ENCODE measurements at regions not wholly inside any gene's neighbourhood (a gene's known extent, or its start where the extent isn't known, plus 50 kb on each side); places are given as distances from the start of the nearest gene placed in this dataset.
A peak's percentile ranks its signal among the peaks of the same experiment; 100 is the strongest.
"Not testable (repeated sequence)": the region's sequence is repeated elsewhere in the genome, so short reads cannot be mapped to it uniquely, and the experiment has no call there.

DNA sequence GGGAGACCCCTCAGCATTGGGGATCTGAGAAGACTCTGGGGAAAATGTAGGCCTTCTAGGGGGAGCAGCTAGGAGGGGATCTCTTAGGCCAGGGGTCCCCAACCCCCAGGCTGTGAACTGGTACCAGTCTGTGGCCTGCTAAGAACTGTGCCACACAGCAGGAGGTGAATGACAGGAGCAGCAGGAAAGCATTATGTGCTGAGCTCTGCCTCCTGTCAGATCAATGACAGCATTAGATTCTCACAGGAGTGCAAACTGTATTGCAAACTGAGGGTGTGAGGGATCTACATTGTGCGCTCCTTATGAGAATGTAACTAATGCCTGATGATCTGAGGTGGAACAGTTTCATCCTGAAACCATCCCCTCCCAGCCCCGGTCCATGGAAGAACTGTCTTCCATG lies 127.3 kb downstream of the SCG2 start:
- no peak for DNase-seq
- in situ Hi-C loops (cut with HindIII; ENCODE audit: low pct_ligation_motif_present, low pct_unique_long_range_greater_than_20kb, low sequenced_read_pairs) = no loop called here

- in situ Hi-C loops (cut with HindIII; ENCODE audit: low pct_ligation_motif_present, low pct_unique_long_range_greater_than_20kb, low sequenced_read_pairs) = no loop called here
- DNase-seq = no peak
These were observed 126.3 kb downstream of the SCG2 start for GRCh38 chr2:223475901-223476300.

GRCh38 chr2:223477318-223477717 lies 124.8 kb downstream of the SCG2 start:
- in situ Hi-C loops (cut with HindIII; ENCODE audit: low pct_ligation_motif_present, low pct_unique_long_range_greater_than_20kb, low sequenced_read_pairs) = no loop called here
- no peak for DNase-seq

- DNase-seq = no peak
- in situ Hi-C loops (cut with HindIII; ENCODE audit: low pct_ligation_motif_present, low pct_unique_long_range_greater_than_20kb, low sequenced_read_pairs) = no loop called here
These were observed 120.7 kb downstream of the SCG2 start for GRCh38 chr2:223481486-223481885.

GRCh38 chr2:223486751-223487150 lies 115.4 kb downstream of the SCG2 start:
- in situ Hi-C loops (cut with HindIII; ENCODE audit: low pct_ligation_motif_present, low pct_unique_long_range_greater_than_20kb, low sequenced_read_pairs) = no loop called here
- peak; percentile 11 for DNase-seq

- in situ Hi-C loops (cut with HindIII; ENCODE audit: low pct_ligation_motif_present, low pct_unique_long_range_greater_than_20kb, low sequenced_read_pairs) = no loop called here
- DNase-seq = no peak
These were observed 114.8 kb downstream of the SCG2 start for GRCh38 chr2:223487214-223487846.

DNA sequence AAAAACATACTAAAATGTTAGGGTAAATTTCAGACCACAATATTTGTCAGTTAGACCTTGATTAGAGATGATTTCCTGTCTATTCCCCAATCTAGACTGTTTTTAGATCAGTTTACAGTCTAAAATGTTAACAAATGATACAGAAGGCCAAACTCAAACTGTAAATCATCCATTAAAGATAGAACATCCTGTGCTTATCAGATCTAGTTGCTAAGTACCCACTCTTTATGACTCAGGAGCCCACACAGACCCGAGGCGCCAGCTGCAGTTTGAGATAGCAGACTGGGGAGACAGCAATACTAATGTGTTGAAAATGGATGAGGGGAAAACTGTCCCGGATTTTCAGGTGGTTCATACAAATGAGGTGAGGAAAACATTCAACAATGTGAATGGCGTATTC lies 113.3 kb downstream of the SCG2 start:
- peak; percentile 41 for DNase-seq
- in situ Hi-C loops (cut with HindIII; ENCODE audit: low pct_ligation_motif_present, low pct_unique_long_range_greater_than_20kb, low sequenced_read_pairs) = no loop called here

DNA sequence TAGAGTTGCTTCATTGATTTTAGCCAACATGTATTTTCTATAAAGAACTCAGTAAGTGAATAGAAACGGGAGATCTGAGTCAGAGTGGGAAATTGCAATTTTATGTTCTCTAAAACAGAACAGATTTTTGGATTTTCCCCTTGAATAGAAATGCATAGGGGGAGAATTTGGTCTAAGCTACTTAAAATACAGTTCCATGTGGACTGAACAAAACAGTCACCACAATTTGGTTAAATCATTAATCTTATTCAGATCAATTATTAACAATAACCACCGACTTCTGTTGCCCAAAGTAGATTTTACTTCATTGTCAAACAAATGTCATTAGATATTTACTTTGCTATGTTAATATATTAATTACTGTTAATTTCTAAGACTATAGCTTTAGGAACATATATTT lies 107.7 kb downstream of the SCG2 start:
- in situ Hi-C loops (cut with HindIII; ENCODE audit: low pct_ligation_motif_present, low pct_unique_long_range_greater_than_20kb, low sequenced_read_pairs) = no loop called here
- peak; percentile 71 for DNase-seq

- no peak for DNase-seq
- in situ Hi-C loops (cut with HindIII; ENCODE audit: low pct_ligation_motif_present, low pct_unique_long_range_greater_than_20kb, low sequenced_read_pairs) = no loop called here
These were observed 107.2 kb downstream of the SCG2 start for GRCh38 chr2:223494942-223495341.

DNA sequence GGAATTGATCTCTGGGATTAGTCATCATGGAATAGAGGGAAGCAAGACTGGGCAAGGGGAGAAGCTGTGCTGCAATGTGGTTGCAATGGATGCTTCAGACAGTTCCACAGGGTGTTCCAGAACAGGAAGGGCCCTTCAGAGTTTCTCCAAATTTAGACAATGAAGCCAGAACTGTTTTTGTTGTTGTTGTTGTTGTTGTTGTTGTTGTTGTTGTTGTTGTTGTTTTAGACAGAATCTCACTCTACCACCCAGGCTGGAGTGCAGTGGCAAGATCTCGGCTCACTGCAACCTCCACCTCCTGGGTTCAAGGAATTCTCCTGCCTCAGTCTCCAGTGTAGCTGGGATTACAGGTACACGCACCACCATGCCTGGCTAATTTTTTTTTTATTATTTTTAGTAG lies 105.3 kb downstream of the SCG2 start:
- DNase-seq; in situ Hi-C loops (cut with HindIII; ENCODE audit: low pct_ligation_motif_present, low pct_unique_long_range_greater_than_20kb, low sequenced_read_pairs): not testable (repeated sequence)

- in situ Hi-C loops (cut with HindIII; ENCODE audit: low pct_ligation_motif_present, low pct_unique_long_range_greater_than_20kb, low sequenced_read_pairs) = no loop called here
- no peak for DNase-seq
These were observed 101.5 kb downstream of the SCG2 start for GRCh38 chr2:223500709-223501108.

DNA sequence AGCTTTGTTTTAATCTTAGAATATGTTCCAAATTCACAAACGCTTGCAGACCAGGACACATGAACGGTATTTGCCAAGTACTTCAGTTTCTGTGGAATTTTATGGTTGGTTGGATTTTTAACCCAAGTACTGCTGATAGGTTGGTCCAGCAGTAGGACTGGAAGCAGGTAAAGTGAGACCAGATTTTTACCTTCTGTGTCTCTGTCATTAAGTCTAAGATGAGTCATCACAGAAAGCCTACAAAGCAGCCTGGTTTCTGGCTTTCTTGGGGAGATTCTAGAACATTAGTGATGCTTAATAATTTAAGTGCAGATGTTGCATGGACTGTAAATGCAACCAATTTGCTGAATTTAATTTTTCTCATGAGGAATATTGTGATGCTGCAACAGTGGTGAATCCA lies 100.5 kb downstream of the SCG2 start:
- peak; percentile 68 for DNase-seq

GRCh38 chr2:223503746-223504145 lies 98.4 kb downstream of the SCG2 start:
- in situ Hi-C loops (cut with HindIII; ENCODE audit: low pct_ligation_motif_present, low pct_unique_long_range_greater_than_20kb, low sequenced_read_pairs) = no loop called here
- DNase-seq = no peak

More for the DNA sequence above, 100.5 kb downstream of the SCG2 start:
- in situ Hi-C loops (cut with HindIII; ENCODE audit: low pct_ligation_motif_present, low pct_unique_long_range_greater_than_20kb, low sequenced_read_pairs) = no loop called here

GRCh38 chr2:223508372-223508771 lies 93.8 kb downstream of the SCG2 start:
- in situ Hi-C loops (cut with HindIII; ENCODE audit: low pct_ligation_motif_present, low pct_unique_long_range_greater_than_20kb, low sequenced_read_pairs) = no loop called here
- DNase-seq = no peak

- DNase-seq = no peak
- in situ Hi-C loops (cut with HindIII; ENCODE audit: low pct_ligation_motif_present, low pct_unique_long_range_greater_than_20kb, low sequenced_read_pairs) = no loop called here
These were observed 91.4 kb downstream of the SCG2 start for GRCh38 chr2:223510713-223511112.

DNA sequence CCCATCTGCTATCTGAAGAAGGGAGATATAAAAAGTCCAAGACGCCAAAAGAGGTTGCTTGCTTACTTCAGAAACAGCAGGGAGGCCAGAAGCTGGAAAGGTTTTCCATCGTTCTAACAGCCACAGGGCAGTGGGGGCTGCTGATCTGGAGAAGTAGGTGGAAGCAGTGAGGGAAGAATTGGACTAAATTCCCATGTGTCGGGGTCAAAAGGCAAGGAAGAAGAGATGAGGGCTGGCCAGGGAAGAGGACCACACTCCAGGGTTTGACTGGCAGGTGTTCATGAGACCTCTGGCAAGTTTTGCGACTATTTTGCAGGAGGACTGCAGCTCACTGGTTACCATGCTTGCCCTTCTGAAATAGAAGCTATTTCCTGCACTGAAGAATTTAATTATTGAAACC lies 91.0 kb downstream of the SCG2 start:
- DNase-seq = no peak
- in situ Hi-C loops (cut with HindIII; ENCODE audit: low pct_ligation_motif_present, low pct_unique_long_range_greater_than_20kb, low sequenced_read_pairs) = no loop called here

DNA sequence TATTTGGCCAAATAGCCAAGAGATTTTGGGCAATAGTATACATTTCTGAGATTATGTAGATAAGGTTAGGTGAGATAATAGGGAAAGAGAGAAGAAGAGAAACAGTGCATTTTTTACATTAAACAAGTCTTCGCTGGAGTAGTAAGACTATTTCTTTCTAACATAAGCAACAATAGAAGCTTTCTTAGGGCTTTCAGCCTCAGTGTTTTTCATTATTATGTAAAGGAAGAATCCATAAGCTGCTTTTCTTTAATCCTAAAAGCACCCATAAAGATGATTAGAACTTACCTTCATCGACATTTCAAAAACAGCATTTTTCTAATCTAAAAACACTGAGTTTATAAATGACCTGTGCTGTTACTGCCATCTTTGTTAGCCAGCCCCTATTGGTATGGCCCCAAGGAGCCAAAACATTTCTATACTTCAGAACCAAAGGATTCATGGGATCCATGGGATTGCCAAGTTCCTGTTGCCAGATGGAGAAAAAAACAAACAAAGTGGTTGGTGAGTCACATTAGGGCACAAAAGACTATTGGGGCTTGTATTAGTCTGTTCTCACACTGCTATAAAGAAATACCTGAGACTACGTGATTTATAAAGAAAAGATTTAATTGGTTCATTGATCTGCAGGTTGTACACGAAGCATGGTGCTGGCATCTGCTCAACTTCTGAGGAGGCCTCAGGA lies 88.2 kb downstream of the SCG2 start:
- DNase-seq = no peak

DNA sequence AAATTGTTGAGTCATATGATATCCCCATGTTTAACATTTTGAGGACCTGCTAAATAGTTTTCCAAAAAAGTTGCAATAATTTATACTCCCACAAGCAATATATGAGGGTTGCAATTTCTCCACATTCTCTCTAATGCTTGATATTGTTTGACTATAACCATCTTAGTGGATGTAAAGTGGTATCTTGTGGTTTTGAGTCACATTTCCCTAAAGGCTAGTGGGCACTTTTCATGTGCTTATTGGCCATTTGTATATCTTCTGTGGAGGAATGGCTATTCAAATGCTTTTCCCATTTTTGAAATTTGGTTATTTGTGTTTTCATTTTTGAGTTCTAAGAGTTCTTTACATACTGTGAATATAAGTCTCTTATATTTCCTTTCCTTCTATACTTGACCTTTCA lies 82.7 kb downstream of the SCG2 start:
- in situ Hi-C loops (cut with HindIII; ENCODE audit: low pct_ligation_motif_present, low pct_unique_long_range_greater_than_20kb, low sequenced_read_pairs) = no loop called here

More for the DNA sequence above, 88.2 kb downstream of the SCG2 start:
- in situ Hi-C loops (cut with HindIII; ENCODE audit: low pct_ligation_motif_present, low pct_unique_long_range_greater_than_20kb, low sequenced_read_pairs) = no loop called here

GRCh38 chr2:223522796-223523195 lies 79.4 kb downstream of the SCG2 start:
- DNase-seq = no peak
- in situ Hi-C loops (cut with HindIII; ENCODE audit: low pct_ligation_motif_present, low pct_unique_long_range_greater_than_20kb, low sequenced_read_pairs) = no loop called here

More for the DNA sequence above, 82.7 kb downstream of the SCG2 start:
- no peak for DNase-seq

GRCh38 chr2:223523551-223524001 lies 78.6 kb downstream of the SCG2 start:
- no peak for DNase-seq
- in situ Hi-C loops (cut with HindIII; ENCODE audit: low pct_ligation_motif_present, low pct_unique_long_range_greater_than_20kb, low sequenced_read_pairs) = no loop called here

All from ACHN (cell line).